HG03342 (cell line): ENCODE measurements at regions not wholly inside any gene's neighbourhood (a gene's known extent, or its start where the extent isn't known, plus 50 kb on each side); places are given as distances from the start of the nearest gene placed in this dataset.
"Not testable (repeated sequence)": the region's sequence is repeated elsewhere in the genome, so short reads cannot be mapped to it uniquely, and the experiment has no call there.

ENCODE experiments used
- ATAC-seq: cut with Tn5 transposase; IDR thresholded peaks from one replicate; pipeline ENCODE4 v1.9.1; 2021; ENCODE audit warnings: mild to moderate bottlenecking, moderate library complexity; ENCODE audit not compliant: unreplicated experiment

DNA sequence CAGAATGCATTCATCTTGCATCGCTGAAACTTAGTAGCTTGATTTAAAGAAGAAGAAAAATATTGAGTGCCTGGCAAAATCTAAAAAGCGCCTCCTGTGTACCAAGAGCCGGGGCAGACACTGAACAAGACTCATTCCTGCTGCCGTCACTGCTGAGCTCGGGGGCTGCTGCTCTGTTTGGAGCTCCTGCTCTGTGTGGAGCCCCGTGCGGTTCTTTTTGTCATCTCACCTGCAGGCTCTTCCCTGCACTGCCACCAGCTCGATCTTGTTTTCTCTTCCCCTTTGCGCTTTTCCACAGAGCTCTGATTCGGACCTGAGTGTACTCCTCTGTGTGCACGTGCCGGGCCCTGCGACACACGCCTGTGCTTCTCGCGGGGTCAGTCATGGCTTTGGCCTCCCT is 462.1 kb upstream of the DPP6 start:
- ATAC-seq = no peak

DNA sequence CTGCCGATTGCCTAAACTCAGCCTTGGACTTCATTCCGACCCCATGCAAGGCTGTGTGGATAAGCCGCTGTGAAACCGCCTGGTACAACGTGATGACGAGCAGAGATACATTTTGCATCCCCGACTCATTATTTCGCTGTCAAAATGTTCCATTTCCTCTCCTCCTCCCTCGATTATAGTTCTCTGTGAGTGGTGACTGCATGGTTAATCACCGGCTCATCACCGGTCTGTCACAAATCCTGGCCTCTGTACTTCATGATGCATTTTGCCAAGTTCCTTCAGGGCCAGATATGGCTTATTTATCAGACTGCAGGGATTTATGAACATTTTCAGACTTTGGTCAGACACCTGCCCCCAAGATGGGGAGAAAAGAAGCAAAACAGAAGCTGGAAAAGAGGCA is 461.6 kb upstream of the DPP6 start:
- no peak for ATAC-seq

DNA sequence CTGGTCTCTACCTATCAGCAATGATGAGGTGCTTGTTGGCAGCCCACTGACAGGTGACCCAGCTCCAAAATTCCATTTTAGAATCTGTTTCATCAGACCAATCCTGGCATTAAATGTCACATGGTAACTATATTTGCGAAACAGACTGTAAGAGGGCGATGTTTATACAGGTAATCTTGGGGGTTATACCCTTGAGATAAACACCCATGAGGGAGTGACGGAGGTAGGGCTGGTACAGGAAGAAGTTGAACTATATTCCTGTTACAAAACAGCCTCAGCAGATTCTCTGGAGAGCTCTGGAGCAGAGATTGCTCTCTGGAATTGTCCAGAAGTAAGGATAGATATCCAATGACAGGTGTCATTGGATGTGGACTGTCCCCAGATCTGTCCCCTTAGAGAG is 444.8 kb upstream of the DPP6 start:
- no peak for ATAC-seq

DNA sequence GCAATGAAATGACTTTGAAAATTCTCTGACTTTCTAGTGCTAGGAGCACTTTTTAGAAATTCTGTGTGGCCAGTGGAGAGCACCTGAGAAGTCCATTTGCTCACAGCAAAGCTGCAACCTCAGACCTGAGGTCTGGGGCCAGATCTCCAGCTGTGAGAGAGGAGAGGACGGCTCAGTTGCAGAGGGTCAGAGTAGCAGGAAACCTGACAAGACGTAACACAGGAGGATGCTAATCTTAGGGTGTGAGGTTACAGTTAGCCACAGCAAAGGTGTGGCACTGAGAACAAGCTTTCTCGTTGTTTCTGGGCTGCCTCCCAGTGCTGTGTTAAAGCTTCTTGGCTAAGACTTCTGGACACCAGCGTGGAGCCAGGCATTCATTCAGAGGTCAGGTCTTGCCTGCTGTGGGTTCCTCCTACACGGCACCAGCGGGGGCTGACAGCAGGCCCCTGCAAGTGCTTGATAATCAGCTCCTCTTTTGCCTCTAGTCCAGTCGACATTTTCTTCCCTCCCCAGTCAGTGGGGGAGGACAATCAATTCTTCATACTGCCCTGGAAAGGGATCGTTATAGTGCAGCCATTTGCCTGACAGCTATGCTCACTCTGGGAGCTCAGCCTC is 435.4 kb upstream of the DPP6 start:
- no peak for ATAC-seq

DNA sequence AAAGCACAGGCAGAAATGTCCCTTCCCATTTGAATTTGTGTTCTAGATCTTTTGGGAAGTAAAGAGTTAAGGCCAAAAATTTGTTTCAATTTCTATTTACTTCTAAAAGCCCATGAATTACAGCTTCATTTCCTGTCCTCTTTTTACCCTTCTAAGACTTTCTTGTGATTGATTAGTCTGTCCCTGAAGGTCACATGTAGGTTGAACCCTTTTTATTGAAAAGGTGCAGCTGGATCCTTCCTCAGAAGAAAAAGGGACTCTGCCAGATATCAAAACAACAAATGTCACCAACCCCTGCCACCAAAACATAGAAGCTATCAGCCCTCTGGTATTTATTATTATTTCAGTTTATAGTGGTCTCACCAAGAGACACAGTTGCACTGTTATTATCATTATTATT is 424.9 kb upstream of the DPP6 start:
- ATAC-seq = no peak

DNA sequence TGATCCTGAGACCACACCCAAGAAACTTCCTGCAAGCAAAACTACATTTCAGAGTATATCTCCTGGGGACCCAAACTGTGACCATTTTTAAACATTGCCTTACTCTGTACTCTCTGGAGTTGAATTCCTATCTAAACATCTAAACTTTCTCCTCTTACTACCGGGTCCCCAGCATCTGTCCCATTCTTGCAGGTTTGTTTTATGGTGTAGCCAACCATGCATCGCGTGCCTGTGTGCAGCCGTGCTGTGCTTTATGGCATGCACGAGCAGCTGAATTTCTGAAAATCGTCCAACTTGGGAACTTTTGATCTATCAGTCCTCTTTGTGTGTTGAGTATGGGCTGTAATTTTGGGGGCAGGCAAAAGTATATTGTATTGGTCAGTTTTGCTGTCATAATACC is 423.8 kb upstream of the DPP6 start:
- no peak for ATAC-seq

DNA sequence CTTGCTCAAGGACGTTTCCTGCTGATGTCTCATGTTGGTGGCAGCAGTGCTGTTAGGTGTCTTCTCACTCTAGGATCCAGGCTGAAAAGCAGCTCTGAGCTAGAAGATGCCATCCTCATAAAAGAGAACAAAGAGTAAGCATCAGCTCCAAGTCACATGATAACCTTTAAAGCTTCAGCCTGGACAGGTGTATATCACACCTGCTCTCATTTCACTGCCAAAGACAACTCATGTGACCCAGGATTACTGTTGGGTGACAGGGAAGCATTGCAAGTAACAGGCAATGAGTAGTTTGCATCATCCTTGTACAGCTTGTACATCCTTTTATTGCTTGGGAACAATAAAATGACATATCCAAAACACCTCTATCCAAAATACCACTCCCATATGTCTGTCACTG is 423.4 kb upstream of the DPP6 start:
- no peak for ATAC-seq

DNA sequence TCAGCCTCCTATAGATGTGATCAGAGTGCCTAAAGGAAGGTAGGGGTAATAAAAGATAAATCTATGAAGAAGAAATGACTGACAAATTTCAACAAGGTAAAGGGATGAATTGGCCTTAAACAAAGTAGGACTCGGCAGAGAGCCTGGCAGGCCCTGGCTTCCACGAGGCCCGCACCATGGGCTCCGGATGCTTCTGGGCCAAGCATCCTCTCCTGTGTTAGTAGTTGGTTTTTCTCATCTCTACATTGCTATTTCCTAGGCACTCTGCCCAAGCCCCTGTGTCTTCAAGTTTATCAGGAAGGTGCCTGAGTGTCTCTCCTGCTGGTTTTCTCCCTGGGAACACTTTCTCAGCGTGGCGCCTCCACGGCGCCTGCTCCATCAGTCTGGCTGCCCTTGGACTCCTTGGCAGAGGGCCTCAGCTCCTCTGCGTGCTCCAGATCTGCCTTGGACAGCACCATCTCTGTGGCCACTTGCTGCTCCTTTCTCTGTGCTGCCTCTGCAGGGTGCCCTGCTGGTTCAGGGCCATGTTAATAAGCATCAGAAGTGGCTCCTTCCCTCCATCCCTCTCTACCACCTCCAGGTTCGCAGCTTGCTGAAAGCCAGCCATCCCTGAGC is 413.3 kb upstream of the DPP6 start:
- no peak for ATAC-seq

DNA sequence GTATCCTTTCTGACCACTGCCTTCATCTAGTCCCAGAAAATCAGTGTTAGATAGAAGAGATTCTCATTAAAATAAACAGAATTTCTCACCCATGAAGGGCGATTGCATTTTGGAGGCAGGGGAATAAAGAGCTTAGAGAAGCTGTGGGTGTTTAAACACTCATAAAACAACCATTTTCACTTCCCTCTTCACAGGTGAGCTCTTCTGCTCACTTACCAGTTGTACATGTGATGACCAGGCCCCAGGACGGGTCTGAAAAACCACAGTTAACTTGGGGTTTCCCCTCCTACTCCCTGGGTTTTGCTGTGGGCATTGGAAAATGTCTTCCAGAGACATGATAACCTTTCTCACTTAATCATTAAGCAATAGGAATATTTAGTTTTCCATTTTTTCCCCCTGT is 411.6 kb upstream of the DPP6 start:
- ATAC-seq = no peak

DNA sequence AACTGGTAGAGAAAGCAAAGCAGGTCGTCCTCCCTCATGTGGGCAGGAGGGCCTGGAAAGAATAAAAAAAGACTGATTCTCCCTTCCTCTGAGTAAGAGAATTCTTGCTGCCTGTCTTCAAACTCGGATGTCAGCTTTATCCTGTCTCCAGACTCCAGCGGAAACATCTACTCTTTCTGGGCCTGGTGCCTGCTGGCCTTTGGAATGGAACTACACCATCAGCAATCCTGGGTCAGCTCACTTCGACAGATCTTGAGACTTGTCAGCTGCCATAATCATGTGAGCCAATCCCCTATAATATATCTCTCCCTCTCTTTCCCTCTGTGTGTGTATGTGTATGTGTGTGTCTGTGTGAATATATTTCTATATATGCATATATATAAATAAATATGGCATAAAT is 411.0 kb upstream of the DPP6 start:
- no peak for ATAC-seq

DNA sequence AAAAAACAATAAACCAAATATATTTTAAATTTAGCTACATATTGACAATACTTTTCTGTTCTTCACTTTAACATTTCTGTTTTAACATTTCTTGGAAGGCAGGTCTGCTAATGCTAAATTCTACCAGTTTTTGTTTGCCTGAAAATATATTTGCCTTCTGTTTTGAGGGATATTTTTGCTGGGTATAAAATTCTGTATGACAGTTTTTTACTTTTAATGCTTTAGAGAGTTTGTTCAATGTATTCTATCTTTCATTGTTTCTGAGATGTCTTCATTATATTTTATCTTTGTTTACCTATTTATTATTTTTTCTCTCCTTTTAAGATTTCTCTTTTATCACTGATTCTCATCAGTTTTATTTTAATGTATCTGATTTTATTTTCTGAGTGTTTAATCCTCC is 409.2 kb upstream of the DPP6 start:
- no peak for ATAC-seq

DNA sequence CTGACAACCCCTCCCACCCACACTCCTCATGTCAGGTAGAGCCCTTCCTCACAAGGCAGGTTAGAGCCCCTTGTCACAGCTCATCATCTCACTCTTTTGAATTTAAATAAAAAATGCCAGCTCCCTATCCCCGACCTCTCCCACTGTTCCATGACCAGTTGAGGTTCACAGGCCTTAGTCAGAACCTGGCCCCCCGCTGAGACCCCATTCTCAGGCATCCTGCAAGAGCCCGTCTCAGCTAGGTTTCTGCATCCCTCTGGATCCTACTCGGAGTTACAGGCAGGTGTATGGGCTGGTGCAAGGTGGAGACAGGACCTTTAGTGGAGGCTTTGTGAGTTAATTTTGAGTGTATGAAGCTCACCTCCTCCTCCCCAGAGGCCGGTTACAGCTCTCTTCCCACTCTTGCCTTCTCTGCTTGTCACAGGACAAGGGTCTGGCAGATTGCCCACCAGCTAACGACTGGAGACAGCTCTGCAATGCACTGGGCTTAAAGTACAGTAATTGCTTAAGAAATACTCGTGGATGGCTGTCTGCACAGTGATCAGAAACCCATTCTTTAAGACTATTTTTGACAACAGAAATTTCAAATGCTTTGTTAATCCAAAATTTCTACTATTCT is 394.9 kb upstream of the DPP6 start:
- ATAC-seq = no peak

DNA sequence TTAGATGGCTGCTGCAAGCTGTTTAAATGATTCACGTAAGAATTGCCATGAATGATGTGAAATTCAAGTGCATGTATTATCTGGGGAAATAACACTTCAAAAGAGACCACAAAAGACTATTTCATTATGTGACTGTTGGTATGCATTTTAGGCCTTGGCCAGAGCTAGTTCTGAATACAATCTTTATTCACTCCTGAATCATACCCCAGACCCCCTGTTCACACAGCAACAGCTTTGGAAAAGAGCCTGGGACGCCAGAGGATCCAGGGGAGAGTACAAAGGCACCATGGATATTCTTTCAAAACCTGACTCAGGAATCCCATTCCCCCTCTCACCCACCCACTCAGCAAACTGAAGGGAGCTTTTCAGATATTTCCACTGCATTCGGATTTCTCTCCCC is 377.1 kb upstream of the DPP6 start:
- ATAC-seq = no peak

DNA sequence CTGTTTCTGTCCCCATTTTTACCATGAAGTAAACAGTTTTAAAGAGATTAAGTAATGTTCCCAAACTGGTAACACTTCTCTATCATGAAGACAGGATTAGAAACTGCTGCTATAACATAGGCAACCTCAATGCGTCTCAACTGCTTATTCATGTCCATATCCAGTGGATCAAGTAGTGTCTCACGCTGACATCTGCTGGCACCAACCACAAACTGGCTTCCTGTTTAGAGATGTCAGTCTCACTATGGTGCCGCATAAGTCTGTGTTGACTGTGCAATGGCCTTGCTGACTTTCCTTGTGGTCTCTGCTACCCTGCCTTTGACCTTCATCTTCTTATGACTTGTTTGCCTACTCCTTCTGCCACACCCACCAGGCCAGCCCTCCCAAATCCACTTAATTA is 369.6 kb upstream of the DPP6 start:
- ATAC-seq = no peak

DNA sequence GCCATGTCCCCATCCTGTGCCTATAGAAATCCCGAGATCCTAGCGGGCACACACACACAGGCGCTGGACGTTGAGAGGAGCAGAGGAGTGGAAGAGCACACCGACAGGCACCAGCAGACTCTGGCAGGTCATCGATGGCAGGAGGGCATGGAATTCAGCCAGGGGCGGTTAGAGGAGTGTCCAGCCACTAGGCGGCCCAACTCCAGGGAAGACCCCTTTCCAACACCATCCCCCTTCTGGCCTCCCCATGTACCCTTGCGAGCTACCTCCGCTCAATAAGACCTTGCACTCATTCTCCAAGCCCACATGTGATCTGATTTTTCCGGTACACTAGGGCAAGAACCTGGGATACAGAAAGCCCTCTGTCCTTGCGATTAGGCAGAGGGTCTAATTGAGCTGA is 356.0 kb upstream of the DPP6 start:
- no peak for ATAC-seq

DNA sequence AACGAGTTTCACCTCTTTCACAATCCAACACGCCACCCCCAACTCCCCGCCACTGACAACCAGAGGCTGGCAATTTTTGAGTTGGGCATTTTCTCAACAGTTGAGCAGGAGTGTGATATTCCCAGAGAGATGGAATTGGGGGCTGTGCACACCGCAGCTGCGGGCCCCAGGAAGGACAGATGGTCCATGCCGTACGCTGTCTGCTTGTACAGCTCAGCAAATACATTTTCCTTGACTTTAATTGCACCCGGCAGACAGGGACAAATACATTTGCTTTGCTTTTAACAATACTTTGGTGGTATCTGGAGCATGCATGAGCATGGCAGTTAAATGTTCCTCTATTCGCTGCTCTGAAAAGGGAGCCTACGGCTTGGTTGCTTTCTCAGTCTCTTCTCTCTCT is 354.2 kb upstream of the DPP6 start:
- no peak for ATAC-seq

DNA sequence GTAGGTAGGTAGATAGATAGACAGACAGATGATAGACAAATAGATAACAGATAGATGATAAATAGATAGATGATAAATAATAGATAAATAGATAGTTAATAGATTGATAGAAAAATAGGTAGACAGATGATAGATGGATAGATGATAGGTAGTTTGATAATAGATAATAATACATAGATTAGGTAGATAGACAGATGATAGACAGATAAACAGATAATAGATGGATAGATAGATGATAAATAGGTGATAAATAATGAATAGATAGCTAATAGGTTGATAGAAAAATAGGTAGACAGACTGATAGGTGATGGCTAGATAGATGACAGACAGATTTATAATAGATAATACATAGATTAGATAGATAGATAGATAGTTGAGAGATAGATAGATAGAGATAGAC is 350.5 kb upstream of the DPP6 start:
- no peak for ATAC-seq

DNA sequence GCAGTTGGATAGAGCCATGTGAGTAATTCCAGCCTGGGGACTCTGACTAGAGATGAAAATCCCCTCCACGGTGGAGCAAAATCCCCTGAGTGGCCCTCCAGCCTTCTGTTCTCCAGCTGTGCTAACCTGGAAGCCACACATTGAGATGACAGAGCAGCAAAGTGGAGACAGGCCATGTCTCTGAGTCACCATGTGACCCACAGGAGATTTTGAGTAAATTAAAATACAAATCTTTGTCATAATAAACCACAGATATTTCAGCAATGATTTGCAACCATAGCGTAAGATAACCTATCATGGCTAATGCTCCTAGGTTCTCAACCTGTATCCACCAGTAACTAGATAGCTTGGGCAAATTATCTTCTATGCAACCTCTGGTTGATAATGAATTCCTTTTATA is 328.3 kb upstream of the DPP6 start:
- ATAC-seq = not testable (repeated sequence)

DNA sequence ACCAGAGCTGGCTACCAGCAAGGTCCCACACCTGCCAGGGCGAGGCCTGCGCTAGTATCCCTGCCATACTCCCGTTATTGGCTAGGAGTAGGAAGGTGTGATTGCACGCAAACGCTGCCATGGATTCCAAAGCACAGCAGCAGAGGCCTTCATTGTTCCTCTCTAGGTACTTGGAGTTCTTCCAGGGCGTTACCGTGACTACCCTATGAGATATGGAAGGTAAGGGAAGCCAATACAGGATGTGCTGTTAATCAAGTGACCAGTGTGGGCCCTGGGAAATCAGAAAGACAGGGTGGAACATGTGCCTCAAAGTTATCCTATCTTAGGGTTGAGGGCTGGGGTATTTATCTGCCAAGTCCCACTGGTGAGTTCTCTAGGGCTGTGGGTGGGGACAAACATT is 320.7 kb upstream of the DPP6 start:
- not testable (repeated sequence) for ATAC-seq

DNA sequence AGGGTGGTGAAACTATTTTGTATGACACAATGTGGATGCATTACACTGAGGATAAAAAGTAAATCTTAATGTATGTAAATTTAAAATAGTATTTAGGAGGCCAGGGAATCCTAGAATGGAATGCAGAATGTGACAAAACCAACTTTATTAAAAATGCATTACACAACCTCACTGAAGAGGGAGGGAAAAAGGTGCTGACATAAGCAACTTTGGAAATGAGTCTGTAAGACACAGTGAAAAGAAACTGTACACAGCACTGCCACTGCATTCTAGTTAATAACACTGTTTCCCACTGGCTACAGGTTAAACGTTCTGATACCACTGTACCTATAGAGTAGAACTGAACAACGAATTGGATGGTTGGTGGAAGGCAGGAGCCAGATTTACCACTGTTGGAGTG is 308.8 kb upstream of the DPP6 start:
- ATAC-seq = not testable (repeated sequence)

DNA sequence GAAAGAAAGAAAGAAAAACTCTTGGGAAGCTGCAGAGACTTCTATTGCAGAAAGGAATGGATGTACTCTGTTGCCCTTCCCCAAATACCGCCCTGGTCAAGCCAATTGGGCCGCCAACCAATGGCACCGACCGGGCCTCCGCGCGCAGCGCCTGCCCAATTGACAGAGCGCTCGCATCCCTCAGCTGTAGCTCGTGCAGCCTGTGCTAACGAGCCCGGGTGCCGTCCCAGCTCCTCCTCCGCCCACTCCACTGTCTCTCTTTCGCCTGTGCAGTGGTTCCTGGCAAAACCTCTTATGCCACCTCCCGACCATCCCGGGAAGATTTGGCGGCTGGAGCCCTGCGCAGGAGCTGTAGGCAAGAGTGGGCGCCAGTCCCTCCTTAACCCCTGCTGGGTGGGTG is 304.2 kb upstream of the DPP6 start:
- not testable (repeated sequence) for ATAC-seq

DNA sequence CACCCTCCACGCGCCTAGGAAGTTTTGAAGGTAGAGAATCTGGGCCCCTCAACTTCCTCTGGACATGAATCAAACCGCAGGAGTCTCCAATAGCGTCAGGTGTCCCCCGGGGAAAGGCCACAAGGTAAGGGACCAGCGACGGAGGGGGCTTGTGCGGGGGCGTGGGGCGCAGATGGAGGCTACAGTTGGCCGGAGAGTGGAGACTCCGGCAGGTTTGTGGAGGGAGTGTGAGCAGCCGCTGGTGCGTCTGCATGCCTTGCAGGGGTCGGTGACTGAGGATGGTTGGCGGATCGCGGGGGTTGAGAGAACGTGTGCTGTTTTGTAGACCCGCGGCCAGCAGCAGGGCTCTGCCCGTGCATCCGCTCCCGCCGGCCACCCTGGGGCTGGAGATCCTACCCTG is 303.3 kb upstream of the DPP6 start:
- not testable (repeated sequence) for ATAC-seq

DNA sequence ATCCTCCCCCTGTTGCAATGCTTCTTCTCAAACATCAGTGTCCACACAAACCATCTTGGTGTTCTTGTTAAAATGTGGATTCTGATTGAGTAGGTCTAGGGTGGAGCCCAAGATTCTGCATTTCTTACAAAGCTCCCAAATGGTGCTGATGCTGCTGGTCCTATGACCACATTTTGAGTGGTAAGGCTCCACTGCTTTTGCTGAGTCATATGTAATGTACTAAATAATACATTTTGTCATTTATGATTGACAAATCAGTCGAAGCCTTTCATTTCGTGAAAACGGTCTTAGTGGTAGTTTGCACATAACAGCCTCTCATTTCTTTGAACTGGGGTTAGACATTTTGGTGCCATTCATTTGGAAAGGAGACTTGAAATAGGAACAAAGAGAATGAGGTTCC is 286.3 kb upstream of the DPP6 start:
- not testable (repeated sequence) for ATAC-seq
